ENCODE measurements at regions not wholly inside any gene's neighbourhood (a gene's known extent, or its start where the extent isn't known, plus 50 kb on each side); places are given as distances from the start of the nearest gene placed in this dataset.

DNA sequence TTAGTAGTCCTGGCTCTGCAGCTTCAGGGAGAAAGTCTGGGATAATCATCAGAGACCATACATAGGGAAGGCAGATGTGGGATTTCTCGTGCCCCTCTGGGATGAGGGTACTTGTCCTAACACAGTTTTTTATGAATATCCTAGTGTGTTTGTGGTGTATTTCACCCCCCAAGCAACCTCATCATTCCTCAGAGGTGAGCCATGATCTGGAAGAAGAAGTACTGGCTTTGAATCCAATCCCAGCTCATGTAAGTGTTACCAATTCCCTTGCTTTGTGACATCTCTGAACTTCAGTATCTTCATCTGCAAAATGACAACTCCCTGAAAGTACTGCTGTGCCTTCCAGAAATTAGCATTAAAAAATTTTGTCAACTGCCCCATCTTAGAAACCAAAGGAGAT lies 347.5 kb upstream of the ZMIZ1 start:
- TF ChIP-seq POLR2A (IDR thresholded peaks at IDR 0.05), result no peak
- TF ChIP-seq, protein P1, sequence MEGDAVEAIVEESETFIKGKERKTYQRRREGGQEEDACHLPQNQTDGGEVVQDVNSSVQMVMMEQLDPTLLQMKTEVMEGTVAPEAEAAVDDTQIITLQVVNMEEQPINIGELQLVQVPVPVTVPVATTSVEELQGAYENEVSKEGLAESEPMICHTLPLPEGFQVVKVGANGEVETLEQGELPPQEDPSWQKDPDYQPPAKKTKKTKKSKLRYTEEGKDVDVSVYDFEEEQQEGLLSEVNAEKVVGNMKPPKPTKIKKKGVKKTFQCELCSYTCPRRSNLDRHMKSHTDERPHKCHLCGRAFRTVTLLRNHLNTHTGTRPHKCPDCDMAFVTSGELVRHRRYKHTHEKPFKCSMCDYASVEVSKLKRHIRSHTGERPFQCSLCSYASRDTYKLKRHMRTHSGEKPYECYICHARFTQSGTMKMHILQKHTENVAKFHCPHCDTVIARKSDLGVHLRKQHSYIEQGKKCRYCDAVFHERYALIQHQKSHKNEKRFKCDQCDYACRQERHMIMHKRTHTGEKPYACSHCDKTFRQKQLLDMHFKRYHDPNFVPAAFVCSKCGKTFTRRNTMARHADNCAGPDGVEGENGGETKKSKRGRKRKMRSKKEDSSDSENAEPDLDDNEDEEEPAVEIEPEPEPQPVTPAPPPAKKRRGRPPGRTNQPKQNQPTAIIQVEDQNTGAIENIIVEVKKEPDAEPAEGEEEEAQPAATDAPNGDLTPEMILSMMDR (IDR thresholded peaks at IDR 0.05), result no peak

Data from right lobe of liver (tissue), 4 donors.